GM23338 (cell line): ENCODE measurements at regions not wholly inside any gene's neighbourhood (a gene's known extent, or its start where the extent isn't known, plus 50 kb on each side); places are given as distances from the start of the nearest gene placed in this dataset.

Source experiments
- CREB1 ChIP-seq: fragments of 250-450 bp; sonication (Bioruptor Pico); IDR thresholded peaks from 2 replicates; pipeline ENCODE4 v1.5.0; 2020; ENCODE audit warnings: low read depth, mild to moderate bottlenecking, moderate library complexity
- EZH2 ChIP-seq: fragments of 200-600 bp; sonication (generic); IDR thresholded peaks from one replicate; pipeline ENCODE4 v1.8.0; 2017; ENCODE audit warnings: antibody characterized with exemption, mild to moderate bottlenecking, low read depth; ENCODE audit not compliant: unreplicated experiment
- EZH2phosphoT487 ChIP-seq: fragments of 200-600 bp; sonication (generic); IDR thresholded peaks from one replicate; pipeline ENCODE4 v1.8.1; 2018; ENCODE audit warnings: antibody characterized with exemption; ENCODE audit not compliant: unreplicated experiment
- JUNB ChIP-seq: IDR thresholded peaks from one replicate; pipeline ENCODE4 v1.6.1; 2016; ENCODE audit warnings: antibody characterized with exemption; ENCODE audit not compliant: unreplicated experiment
- POLR2AphosphoS5 ChIP-seq: IDR thresholded peaks from 2 replicates; pipeline ENCODE4 v1.6.1; 2016; ENCODE audit warnings: antibody characterized with exemption, low read depth
- REST ChIP-seq: IDR thresholded peaks from one replicate; pipeline ENCODE4 v1.6.1; 2018; ENCODE audit warnings: antibody characterized with exemption; ENCODE audit not compliant: unreplicated experiment
- STAT1 ChIP-seq: IDR thresholded peaks from one replicate; pipeline ENCODE4 v1.6.1; 2016; ENCODE audit warnings: antibody characterized with exemption; ENCODE audit not compliant: unreplicated experiment
- ZNF114 ChIP-seq: fragments of 250-450 bp; sonication (Bioruptor Pico); IDR thresholded peaks from 2 replicates; pipeline ENCODE4 v1.5.0; 2020; ENCODE audit warnings: mild to moderate bottlenecking, moderate library complexity
- ZNF331 ChIP-seq: fragments of 250-450 bp; sonication (Bioruptor Pico); IDR thresholded peaks from 2 replicates; pipeline ENCODE4 v1.5.0; 2020; ENCODE audit warnings: low read depth, mild to moderate bottlenecking, moderate library complexity
- TF ChIP-seq, protein P1 (sequence below): fragments of 250-450 bp; sonication (Bioruptor Pico); IDR thresholded peaks from 2 replicates; pipeline ENCODE4 v1.5.0; 2020; ENCODE audit warnings: mild to moderate bottlenecking, moderate library complexity
- TF ChIP-seq, protein P2 (sequence below): IDR thresholded peaks from 2 replicates; pipeline ENCODE4 v1.6.1; 2016; ENCODE audit warnings: antibody characterized with exemption

GRCh38 chr1:30012455-30013440 is 710.6 kb downstream of the MATN1 start (continued):
- TF ChIP-seq, protein P1, sequence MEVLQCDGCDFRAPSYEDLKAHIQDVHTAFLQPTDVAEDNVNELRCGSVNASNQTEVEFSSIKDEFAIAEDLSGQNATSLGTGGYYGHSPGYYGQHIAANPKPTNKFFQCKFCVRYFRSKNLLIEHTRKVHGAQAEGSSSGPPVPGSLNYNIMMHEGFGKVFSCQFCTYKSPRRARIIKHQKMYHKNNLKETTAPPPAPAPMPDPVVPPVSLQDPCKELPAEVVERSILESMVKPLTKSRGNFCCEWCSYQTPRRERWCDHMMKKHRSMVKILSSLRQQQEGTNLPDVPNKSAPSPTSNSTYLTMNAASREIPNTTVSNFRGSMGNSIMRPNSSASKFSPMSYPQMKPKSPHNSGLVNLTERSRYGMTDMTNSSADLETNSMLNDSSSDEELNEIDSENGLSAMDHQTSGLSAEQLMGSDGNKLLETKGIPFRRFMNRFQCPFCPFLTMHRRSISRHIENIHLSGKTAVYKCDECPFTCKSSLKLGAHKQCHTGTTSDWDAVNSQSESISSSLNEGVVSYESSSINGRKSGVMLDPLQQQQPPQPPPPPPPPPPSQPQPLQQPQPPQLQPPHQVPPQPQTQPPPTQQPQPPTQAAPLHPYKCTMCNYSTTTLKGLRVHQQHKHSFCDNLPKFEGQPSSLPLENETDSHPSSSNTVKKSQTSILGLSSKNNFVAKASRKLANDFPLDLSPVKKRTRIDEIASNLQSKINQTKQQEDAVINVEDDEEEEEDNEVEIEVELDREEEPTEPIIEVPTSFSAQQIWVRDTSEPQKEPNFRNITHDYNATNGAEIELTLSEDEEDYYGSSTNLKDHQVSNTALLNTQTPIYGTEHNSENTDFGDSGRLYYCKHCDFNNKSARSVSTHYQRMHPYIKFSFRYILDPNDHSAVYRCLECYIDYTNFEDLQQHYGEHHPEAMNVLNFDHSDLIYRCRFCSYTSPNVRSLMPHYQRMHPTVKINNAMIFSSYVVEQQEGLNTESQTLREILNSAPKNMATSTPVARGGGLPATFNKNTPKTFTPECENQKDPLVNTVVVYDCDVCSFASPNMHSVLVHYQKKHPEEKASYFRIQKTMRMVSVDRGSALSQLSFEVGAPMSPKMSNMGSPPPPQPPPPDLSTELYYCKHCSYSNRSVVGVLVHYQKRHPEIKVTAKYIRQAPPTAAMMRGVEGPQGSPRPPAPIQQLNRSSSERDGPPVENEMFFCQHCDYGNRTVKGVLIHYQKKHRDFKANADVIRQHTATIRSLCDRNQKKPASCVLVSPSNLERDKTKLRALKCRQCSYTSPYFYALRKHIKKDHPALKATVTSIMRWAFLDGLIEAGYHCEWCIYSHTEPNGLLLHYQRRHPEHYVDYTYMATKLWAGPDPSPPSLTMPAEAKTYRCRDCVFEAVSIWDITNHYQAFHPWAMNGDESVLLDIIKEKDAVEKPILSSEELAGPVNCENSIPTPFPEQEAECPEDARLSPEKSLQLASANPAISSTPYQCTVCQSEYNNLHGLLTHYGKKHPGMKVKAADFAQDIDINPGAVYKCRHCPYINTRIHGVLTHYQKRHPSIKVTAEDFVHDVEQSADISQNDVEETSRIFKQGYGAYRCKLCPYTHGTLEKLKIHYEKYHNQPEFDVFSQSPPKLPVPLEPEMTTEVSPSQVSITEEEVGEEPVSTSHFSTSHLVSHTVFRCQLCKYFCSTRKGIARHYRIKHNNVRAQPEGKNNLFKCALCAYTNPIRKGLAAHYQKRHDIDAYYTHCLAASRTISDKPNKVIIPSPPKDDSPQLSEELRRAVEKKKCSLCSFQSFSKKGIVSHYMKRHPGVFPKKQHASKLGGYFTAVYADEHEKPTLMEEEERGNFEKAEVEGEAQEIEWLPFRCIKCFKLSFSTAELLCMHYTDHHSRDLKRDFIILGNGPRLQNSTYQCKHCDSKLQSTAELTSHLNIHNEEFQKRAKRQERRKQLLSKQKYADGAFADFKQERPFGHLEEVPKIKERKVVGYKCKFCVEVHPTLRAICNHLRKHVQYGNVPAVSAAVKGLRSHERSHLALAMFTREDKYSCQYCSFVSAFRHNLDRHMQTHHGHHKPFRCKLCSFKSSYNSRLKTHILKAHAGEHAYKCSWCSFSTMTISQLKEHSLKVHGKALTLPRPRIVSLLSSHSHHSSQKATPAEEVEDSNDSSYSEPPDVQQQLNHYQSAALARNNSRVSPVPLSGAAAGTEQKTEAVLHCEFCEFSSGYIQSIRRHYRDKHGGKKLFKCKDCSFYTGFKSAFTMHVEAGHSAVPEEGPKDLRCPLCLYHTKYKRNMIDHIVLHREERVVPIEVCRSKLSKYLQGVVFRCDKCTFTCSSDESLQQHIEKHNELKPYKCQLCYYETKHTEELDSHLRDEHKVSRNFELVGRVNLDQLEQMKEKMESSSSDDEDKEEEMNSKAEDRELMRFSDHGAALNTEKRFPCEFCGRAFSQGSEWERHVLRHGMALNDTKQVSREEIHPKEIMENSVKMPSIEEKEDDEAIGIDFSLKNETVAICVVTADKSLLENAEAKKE (CRISPR knock-in tag): no peak
- TF ChIP-seq POLR2AphosphoS5: no peak
- no peak for TF ChIP-seq STAT1
- no peak for TF ChIP-seq ZNF331 (CRISPR knock-in tag)
- TF ChIP-seq EZH2phosphoT487: no peak
- no peak for TF ChIP-seq JUNB
- no peak for TF ChIP-seq REST
- TF ChIP-seq EZH2: no peak
- TF ChIP-seq, protein P2, sequence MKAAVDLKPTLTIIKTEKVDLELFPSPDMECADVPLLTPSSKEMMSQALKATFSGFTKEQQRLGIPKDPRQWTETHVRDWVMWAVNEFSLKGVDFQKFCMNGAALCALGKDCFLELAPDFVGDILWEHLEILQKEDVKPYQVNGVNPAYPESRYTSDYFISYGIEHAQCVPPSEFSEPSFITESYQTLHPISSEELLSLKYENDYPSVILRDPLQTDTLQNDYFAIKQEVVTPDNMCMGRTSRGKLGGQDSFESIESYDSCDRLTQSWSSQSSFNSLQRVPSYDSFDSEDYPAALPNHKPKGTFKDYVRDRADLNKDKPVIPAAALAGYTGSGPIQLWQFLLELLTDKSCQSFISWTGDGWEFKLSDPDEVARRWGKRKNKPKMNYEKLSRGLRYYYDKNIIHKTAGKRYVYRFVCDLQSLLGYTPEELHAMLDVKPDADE: no peak
- TF ChIP-seq ZNF114 (CRISPR knock-in tag): no peak
- no peak for TF ChIP-seq CREB1
